ENCODE measurements at regions not wholly inside any gene's neighbourhood (a gene's known extent, or its start where the extent isn't known, plus 50 kb on each side); places are given as distances from the start of the nearest gene placed in this dataset.
"Not testable (repeated sequence)": the region's sequence is repeated elsewhere in the genome, so short reads cannot be mapped to it uniquely, and the experiment has no call there.

GRCh38 chr7:142470544-142470830 lies 212.6 kb upstream of the PRSS58 start:
- intact Hi-C loops (cut with DNase I, micrococcal nuclease), result loop anchor here in 1 of 2 experiments (5.0 kb wide), 1 partner anchor 52 kb away; no protein-coding TSS in a partner anchor
- POLR2A ChIA-PET, result no interaction called here
- H3K4me1 ChIP-seq (ENCODE audit: insufficient read depth, low read length), result peaks cover 57% of the 10 kb centered on the region
- Mint-ChIP-seq H3K4me1 (ENCODE audit: low read depth) (peaks cover 90% of the 10 kb centered on the region), H3K27ac (peak overlapping the region; percentile 10), H3K9me3 (no peaks in the 10 kb centered on the region), H3K36me3 (ENCODE audit: low read depth) (no peaks in the 10 kb centered on the region), H3K27me3 (no peaks in the 10 kb centered on the region), H3K4me3 (peak overlapping the region; percentile 56)
- ATAC-seq (ENCODE audit: poor library complexity), result no peak
- H3K4me3 ChIP-seq (ENCODE audit: low read length), result no peak overlapping the region
- no peak for DNase-seq
- no peak overlapping the region for H3K27ac ChIP-seq (ENCODE audit: low read depth in 1 of 2, low read length in 2 of 2)
- no peak for TF ChIP-seq CTCF (IDR thresholded peaks at IDR 0.05)
- H3K36me3 ChIP-seq (ENCODE audit: insufficient read depth, low read length), result no peaks in the 10 kb centered on the region
- H3K9me3 ChIP-seq (ENCODE audit: control insufficient read depth in 1 of 2, insufficient read depth in 1 of 2, low read length in 2 of 2), result no peaks in the 10 kb centered on the region
- CTCF ChIA-PET, result interaction anchor here (1.7 to 1.8 kb wide), 2 partner anchors 11 to 13 kb away, joined by 4 to 5 read pairs; no protein-coding TSS in a partner anchor
- no peaks in the 10 kb centered on the region for H3K27me3 ChIP-seq (ENCODE audit: control insufficient read depth in 1 of 2, insufficient read depth in 2 of 2, low read length in 2 of 2)

GRCh38 chr7:142469696-142470543 lies 212.1 kb upstream of the PRSS58 start:
- Mint-ChIP-seq H3K9me3 (no peaks in the 10 kb centered on the region), H3K4me1 (ENCODE audit: low read depth) (peaks cover 86% of the 10 kb centered on the region), H3K27ac (peak overlapping the region; percentile 10), H3K27me3 (no peaks in the 10 kb centered on the region), H3K4me3 (peak overlapping the region; percentile 56), H3K36me3 (ENCODE audit: low read depth) (no peaks in the 10 kb centered on the region)
- H3K4me1 ChIP-seq (ENCODE audit: insufficient read depth, low read length), result peaks cover 54% of the 10 kb centered on the region
- no peak overlapping the region for H3K27ac ChIP-seq (ENCODE audit: low read depth in 1 of 2, low read length in 2 of 2)
- ChIA-PET CTCF (interaction anchor here (1.7 to 1.8 kb wide), 2 partner anchors 10 to 14 kb away, joined by 4 to 5 read pairs; no protein-coding TSS in a partner anchor), POLR2A (interaction anchor here (2.4 kb wide), 1 partner anchor 339 kb away, joined by 5 read pairs; no protein-coding TSS in a partner anchor)
- no peak for DNase-seq
- intact Hi-C loops (cut with DNase I, micrococcal nuclease), result loop anchor here in 1 of 2 experiments (5.0 kb wide), 1 partner anchor 52 kb away; no protein-coding TSS in a partner anchor
- no peaks in the 10 kb centered on the region for H3K36me3 ChIP-seq (ENCODE audit: insufficient read depth, low read length)
- TF ChIP-seq CTCF (IDR thresholded peaks at IDR 0.05), result no peak
- no peaks in the 10 kb centered on the region for H3K9me3 ChIP-seq (ENCODE audit: control insufficient read depth in 1 of 2, insufficient read depth in 1 of 2, low read length in 2 of 2)
- ATAC-seq (ENCODE audit: poor library complexity), result no peak
- peak overlapping the region; percentile 7 for H3K4me3 ChIP-seq (ENCODE audit: low read length)
- H3K27me3 ChIP-seq (ENCODE audit: control insufficient read depth in 1 of 2, insufficient read depth in 2 of 2, low read length in 2 of 2), result no peaks in the 10 kb centered on the region

- TF ChIP-seq CTCF (IDR thresholded peaks at IDR 0.05), result no peak
- Histone ChIP-seq H3K4me1 (ENCODE audit: insufficient read depth, low read length) (peaks cover 52% of the 10 kb centered on the region), H3K9me3 (ENCODE audit: control insufficient read depth in 1 of 2, insufficient read depth in 1 of 2, low read length in 2 of 2) (no peaks in the 10 kb centered on the region), H3K4me3 (ENCODE audit: low read length) (peak overlapping the region; percentile 7), H3K36me3 (ENCODE audit: insufficient read depth, low read length) (no peaks in the 10 kb centered on the region), H3K27me3 (ENCODE audit: control insufficient read depth in 1 of 2, insufficient read depth in 2 of 2, low read length in 2 of 2) (no peaks in the 10 kb centered on the region), H3K27ac (ENCODE audit: low read depth in 1 of 2, low read length in 2 of 2) (no peak overlapping the region)
- Mint-ChIP-seq H3K27ac (no peak overlapping the region), H3K9me3 (no peaks in the 10 kb centered on the region), H3K36me3 (ENCODE audit: low read depth) (no peaks in the 10 kb centered on the region), H3K27me3 (no peaks in the 10 kb centered on the region), H3K4me1 (ENCODE audit: low read depth) (peaks cover 84% of the 10 kb centered on the region), H3K4me3 (peak overlapping the region; percentile 38)
- intact Hi-C loops (cut with DNase I, micrococcal nuclease), result no loop called here
- ChIA-PET CTCF (interaction anchor here (1.3 to 2.2 kb wide), 2 partner anchors 9 to 10 kb away, joined by 3 to 5 read pairs; no protein-coding TSS in a partner anchor), POLR2A (interaction anchor here (1.6 to 2.4 kb wide), 2 partner anchors 327 to 340 kb away, joined by 3 to 5 read pairs; no protein-coding TSS in a partner anchor)
- no peak for DNase-seq
- no peak for ATAC-seq (ENCODE audit: poor library complexity)
These were observed 211.2 kb upstream of the PRSS58 start for GRCh38 chr7:142468871-142469665.

GRCh38 chr7:142467056-142467655 lies 209.3 kb upstream of the PRSS58 start:
- H3K4me3 ChIP-seq (ENCODE audit: low read length); H3K27me3 ChIP-seq (ENCODE audit: control insufficient read depth in 1 of 2, insufficient read depth in 2 of 2, low read length in 2 of 2); H3K9me3 ChIP-seq (ENCODE audit: control insufficient read depth in 1 of 2, insufficient read depth in 1 of 2, low read length in 2 of 2); intact Hi-C loops (cut with DNase I, micrococcal nuclease); ATAC-seq (ENCODE audit: poor library complexity); H3K27ac ChIP-seq (ENCODE audit: low read depth in 1 of 2, low read length in 2 of 2); H3K36me3 ChIP-seq (ENCODE audit: insufficient read depth, low read length); H3K4me3 Mint-ChIP-seq; H3K27me3 Mint-ChIP-seq; H3K9me3 Mint-ChIP-seq; DNase-seq; H3K36me3 Mint-ChIP-seq (ENCODE audit: low read depth): not testable (repeated sequence)
- Mint-ChIP-seq H3K4me1 (ENCODE audit: low read depth) (peaks cover 84% of the 10 kb centered on the region), H3K27ac (peak overlapping the region; percentile 22)
- POLR2A ChIA-PET, result interaction anchor here (1.3 kb wide), 2 partner anchors 341 to 344 kb away, joined by 3 read pairs; no protein-coding TSS in a partner anchor
- H3K4me1 ChIP-seq (ENCODE audit: insufficient read depth, low read length), result peaks cover 64% of the 10 kb centered on the region
- CTCF ChIA-PET, result interaction anchor here (0.8 to 2.2 kb wide), 2 partner anchors 8 to 11 kb away, joined by 3 to 5 read pairs; no protein-coding TSS in a partner anchor
